Breast epithelium (tissue), 3 donors: ENCODE measurements at regions not wholly inside any gene's neighbourhood (a gene's known extent, or its start where the extent isn't known, plus 50 kb on each side); places are given as distances from the start of the nearest gene placed in this dataset.

Experiments used
- POLR2A ChIP-seq: fragments of 450-650 bp; IDR thresholded peaks from one replicate; pipeline ENCODE4 v1.6.1; 2016; ENCODE audit warnings: antibody characterized with exemption, mild to moderate bottlenecking, moderate library complexity
- POLR2AphosphoS5 ChIP-seq, 3 donors: sonication (generic); formaldehyde crosslinking; IDR thresholded peaks; one replicate each; pipeline ENCODE4 v1.6.1; 2017; ENCODE audit warnings: antibody characterized with exemption in 3 of 3

DNA sequence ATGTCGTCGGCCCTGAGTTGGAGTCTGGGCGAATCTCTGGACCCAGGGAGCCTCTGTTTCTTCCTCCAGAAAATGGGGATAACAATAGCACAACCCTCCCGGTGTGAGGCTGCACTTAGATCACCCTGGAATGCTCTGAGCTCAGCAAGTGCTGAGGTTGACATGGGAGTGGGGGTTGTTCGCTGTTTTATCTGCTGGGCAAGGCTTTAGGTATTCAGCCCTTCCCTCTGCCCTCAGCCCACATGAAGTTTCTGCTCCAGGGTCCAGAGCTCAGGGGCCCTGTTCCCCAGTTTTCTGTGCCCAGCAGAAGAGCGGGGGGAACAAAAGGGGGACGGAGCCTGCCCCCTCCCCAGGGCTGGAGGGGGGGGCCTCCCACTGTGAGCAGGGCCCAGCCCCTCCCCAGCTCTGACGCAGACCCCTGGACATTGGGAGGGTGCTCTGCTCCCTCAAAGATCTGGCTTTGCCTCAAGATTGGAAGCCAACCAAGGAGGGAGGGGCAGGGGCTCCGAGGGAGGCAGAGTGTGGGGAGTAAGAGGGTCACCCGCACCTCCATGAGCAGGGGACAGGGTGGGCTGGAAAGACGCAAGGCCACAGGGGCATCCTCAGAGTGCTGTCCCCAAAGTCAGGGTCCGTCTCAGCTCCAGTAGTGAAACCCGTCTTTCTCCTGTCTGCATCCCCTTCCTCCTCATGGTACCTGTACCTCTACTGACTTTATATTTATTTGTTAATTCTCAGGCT is 215.6 kb downstream of the C9orf50 start:
- TF ChIP-seq POLR2AphosphoS5 (IDR thresholded peaks at IDR 0.05) (no peak), POLR2A (no peak)
